ENCODE measurements at regions not wholly inside any gene's neighbourhood (a gene's known extent, or its start where the extent isn't known, plus 50 kb on each side); places are given as distances from the start of the nearest gene placed in this dataset.

DNA sequence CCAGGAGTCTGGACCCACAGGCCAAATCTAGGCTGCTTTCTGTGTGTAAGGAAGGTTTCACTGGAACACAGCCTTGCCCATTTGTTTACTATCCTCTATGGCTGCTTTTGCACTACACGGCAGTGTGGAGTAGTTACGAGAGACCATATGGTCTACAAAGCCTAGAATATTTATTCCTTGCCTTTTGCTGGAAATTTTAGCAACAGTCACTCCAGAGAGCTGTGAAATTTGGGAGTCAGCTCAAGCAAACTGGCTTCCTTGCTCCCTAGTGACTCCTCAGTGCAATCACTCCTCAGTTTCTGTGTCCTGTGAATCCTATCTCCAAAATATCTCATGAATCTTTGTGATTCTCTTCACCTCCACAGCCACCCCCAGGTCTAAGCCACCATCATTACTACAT is 99.0 kb upstream of the CPEB2 start:
- no peak for DNase-seq

GRCh38 chr4:14906805-14907204 is 95.5 kb upstream of the CPEB2 start:
- peak; percentile 83 for DNase-seq

GRCh38 chr4:14908635-14909034 is 93.6 kb upstream of the CPEB2 start:
- no peak for DNase-seq

DNA sequence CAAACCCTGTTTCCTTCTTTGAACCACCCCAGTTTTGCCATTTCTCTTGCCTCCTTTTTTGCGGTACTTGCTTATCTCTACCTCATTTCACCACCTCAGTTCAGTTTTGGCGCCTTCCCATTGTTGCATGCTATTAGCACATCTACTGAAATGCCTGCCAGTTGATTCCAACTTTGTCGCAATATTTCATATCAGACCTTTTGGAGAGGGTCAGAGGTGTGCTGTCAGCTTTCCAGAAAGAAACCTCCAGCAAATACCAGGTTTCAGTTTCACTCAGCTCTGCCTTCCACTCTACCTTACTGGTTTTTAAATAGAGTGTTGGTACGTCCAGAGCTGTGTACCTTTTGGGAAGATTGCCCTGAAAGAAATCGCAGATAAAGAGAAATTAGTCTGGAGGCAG is 91.9 kb upstream of the CPEB2 start:
- DNase-seq = no peak

DNA sequence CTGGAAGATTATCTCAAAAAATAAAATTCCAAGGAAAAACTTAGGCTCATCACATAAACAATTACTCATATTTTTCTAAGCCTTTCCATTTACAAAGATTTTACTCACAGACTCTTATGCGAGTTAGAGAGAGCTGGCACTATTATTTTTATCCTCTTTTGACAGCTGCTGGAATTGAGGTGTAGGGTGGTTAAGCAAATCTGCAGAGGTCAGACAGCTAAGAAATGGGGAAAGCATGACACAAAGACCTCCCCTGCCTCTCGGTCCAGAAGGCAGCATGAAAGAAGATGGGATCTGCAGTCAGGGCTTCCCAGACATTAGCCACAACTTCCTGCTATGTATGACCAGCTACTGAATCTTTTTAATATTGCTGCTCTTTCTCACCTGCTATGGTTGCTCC is 89.9 kb upstream of the CPEB2 start:
- no peak for DNase-seq

- no peak for DNase-seq
Observed at GRCh38 chr4:14915018-14915417, 87.3 kb upstream of the CPEB2 start.

DNA sequence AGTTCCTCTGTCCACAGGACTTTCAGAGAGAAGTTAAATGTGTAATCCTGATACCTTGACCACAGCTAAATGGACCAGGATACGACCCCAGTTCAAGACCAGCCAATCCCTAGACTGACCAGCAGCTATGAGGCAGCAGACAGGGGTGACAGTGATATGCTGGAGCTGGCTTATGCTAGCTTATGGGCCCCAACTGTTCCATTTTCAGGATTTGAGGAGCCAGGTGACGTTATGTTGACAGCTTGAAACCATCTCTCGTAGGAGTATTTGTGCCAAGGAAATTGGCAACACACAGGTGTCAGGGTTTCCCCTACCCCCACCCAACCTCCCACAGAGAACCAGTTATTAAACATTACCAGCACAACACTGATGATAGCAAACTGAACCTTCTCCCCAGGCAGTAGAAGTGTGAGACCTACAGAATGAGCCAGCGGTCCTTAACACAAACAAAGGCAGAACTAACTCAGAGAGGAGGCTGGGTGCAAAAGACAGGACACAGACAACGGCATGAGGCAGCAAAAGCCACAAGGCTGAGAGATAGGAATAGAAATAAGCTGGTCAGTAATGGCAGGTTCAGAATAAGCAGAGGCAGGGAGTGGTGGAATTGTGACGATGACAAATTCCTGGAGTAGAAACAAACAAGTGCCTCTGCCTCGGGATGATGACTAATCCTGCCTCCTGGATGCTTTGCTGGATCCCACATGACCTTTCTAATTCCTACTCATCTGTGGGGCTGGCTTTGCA is 85.6 kb upstream of the CPEB2 start:
- no peak for DNase-seq

DNA sequence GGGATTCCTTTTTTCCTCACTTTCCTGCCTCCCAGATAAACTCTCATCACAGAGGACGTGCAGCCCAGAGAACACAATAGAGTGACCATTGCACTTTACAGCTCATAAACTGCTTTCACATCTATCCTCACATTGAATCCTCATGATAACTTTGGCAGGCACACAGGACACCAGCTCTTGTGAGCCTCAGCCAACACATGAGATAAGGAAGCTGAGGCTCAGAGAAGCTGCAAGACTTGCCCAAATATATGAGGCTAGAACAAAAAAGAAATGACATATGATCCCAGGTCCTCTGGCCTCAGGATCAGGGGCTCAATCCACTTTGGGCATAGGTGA is 85.0 kb upstream of the CPEB2 start:
- peak; percentile 15 for DNase-seq

GRCh38 chr4:14918336-14918735 is 83.9 kb upstream of the CPEB2 start:
- no peak for DNase-seq

DNA sequence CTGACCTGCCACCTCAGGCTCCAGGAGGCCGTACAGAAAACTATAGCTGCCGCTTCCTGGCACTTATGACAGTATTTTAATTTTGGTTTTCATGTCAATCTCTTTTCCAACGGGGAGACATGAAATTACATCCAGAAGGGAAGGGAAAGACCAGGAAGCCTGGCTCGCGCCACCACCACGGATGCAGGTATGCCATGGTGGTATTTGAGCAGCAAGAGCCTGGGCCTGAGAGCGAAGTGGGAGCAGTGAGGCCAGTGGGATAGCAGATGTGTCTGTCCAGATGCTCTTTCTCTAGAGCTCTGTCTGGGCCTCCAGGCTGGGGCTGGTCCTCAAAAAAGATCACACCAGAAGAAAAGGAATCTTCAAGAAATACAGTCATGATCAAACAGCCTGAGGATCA is 82.5 kb upstream of the CPEB2 start:
- DNase-seq = no peak

GRCh38 chr4:14920237-14920636 is 82.0 kb upstream of the CPEB2 start:
- DNase-seq = peak; percentile 86

- no peak for DNase-seq
Observed at GRCh38 chr4:14920759-14921320, 81.4 kb upstream of the CPEB2 start.

- peak; percentile 28 for DNase-seq
Observed at GRCh38 chr4:14921781-14922180, 80.5 kb upstream of the CPEB2 start.

GRCh38 chr4:14924076-14924811 is 78.0 kb upstream of the CPEB2 start:
- DNase-seq = no peak

GRCh38 chr4:14924812-14925344 is 77.4 kb upstream of the CPEB2 start:
- no peak for DNase-seq

GRCh38 chr4:14925471-14925870 is 76.8 kb upstream of the CPEB2 start:
- no peak for DNase-seq

DNA sequence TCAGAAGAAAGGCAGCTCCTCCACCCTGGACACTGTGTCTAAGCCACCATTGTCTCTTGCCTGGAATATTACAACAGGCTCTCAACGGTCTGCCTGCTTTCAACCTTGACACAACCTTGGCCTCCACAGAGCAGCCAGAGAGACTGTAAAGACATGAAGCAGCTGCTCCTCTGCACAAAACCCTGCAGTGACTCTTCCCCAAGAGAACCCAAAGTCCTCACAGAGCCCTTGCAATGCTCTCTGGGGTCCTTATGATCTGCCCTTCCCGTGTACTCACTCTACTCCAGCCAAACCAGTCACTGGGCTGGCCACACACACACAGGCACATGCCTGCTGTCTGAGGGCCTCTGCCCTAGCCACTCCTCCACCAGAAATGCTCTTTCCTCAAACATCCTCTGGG is 75.9 kb upstream of the CPEB2 start:
- no peak for DNase-seq

DNA sequence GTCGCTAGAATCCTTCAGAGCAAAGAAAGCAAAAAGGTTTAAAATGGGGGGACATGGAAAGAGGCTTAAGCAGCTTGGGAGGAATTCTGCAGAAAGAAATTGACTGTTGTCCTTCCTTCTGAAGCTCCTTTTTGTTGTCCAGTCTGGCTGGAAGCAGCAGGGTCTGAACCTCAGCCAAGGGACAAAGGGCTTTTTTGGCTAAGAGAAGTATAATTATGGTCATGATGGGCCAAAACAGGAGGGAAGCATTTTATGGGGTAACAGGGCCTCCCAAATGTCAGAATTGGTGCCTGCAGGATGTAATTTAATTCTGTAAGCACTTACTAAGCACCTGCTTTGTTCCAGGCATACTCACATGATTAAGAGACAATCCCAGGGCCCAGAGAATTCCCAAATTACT is 74.2 kb upstream of the CPEB2 start:
- DNase-seq = no peak

GRCh38 chr4:14929669-14930068 is 72.6 kb upstream of the CPEB2 start:
- no peak for DNase-seq

DNA sequence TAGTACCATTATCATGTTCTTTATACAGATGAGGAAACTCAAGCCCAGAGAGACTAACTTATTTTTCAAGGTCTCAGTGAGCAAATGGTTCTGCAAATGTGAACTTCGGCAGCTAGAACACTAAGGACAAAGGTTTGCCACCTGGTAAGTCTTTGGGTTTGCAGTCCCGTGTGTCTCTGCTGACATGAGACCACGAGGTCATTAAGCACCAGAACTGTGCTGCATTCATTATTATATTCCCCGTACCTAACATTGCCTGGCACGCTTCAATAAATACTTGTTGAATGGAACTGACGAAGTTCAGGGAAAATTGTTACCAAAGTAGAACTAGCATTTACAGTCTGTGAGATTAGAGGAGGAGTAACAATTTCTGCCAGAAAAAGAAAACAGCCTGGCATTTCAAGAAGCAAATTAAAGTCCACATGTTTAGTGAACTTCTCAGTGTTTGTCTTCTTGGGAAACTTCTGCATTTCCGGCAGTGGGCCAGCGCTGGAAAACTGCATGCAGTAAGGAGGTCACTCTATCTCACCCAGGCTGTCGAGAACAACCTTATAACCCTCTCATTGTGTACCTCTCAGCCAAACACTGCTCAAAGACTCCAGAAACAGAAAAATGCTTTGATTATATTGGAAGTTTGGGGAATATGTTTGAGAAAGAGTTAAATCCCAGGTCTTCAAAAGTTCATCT is 67.4 kb upstream of the CPEB2 start:
- DNase-seq = no peak

- no peak for DNase-seq
Observed at GRCh38 chr4:14943749-14944148, 58.5 kb upstream of the CPEB2 start.

- DNase-seq = no peak
Observed at GRCh38 chr4:14952352-14952751, 49.9 kb upstream of the CPEB2 start.

Data from hematopoietic multipotent progenitor cell treated with erythropoietin and hydrocortisone succinate and interleukin-3 and kit ligand, for 4 days (in vitro differentiated cells).